Stimulated activated CD4-positive, alpha-beta T cell treated with anti-CD3 and anti-CD28 coated beads, TNF-alpha, amount 100 ng/mL, for 4 hours (primary cell): ENCODE measurements at regions not wholly inside any gene's neighbourhood (a gene's known extent, or its start where the extent isn't known, plus 50 kb on each side); places are given as distances from the start of the nearest gene placed in this dataset.
"Not testable (repeated sequence)": the region's sequence is repeated elsewhere in the genome, so short reads cannot be mapped to it uniquely, and the experiment has no call there.

Source experiments
- DNase-seq, 3 experiments: peaks; one replicate each; pipeline ENCODE4 v3.0.0-alpha.2; 2020; ENCODE audit warnings: low read depth in 3 of 3

GRCh38 chr5:130955041-130955440 is 210.0 kb downstream of the HINT1 start:
- no peak for DNase-seq

GRCh38 chr5:130954336-130954735 is 210.7 kb downstream of the HINT1 start:
- no peak for DNase-seq

DNA sequence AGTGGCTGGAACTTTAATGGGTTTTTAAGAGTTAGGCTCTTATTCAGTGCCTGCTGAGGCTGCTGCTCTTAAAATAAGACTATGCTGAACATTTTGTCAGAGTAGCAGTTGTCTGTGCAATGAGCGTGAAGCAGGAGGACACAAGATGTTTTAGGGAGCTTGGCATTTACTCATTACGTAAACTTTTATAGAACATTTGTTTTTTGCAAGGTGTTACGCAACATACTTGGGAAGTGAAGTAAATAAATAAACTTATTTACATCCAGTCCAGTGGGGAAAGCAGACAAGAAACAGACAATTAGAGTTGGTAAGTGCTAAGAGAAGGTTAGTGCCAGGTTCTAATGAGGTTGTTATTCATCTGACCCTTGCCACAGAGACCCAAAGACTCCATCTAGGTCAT is 226.0 kb downstream of the HINT1 start:
- no peak for DNase-seq

- DNase-seq: no peak
Observed at GRCh38 chr5:130937046-130937445, 228.0 kb downstream of the HINT1 start.

GRCh38 chr5:130923543-130924124 is 241.4 kb downstream of the HINT1 start:
- DNase-seq: no peak

DNA sequence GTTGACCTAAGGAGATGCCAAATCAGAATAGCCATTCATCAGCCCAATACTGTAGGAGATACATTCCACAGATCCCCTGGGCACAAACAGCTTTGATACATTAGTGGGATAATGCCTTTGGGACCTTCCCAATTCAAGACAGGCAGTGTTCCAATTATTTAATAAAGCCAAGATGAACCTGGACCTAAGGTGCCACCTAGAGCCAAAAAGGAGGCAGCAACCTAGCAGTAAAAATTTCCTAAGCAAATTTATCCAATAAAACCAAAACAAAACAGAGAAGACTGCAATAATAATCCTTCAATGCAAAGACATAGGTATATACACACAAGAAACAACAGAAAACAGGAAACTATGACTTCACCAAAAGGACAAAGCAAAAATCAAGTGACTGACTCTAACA is 253.0 kb downstream of the HINT1 start:
- DNase-seq: no peak

DNA sequence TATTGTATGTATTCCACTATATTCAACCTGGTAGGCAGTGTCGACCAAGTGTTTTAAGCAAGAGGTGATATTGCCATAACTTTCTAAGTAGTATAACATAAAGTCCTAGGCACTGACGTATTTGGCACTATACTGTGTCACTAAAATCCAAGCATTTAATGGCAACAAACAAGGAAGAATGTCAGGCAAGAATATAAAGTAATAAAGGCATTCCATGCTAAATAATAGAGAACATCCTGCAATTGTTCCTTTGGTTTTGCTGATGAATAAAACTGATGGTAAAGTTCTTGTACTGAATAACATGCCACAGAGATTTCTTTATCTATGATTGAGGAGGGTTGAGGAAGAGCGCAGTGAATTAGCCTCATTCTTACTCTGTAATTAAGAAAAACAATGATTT is 256.9 kb downstream of the HINT1 start:
- DNase-seq: no peak

DNA sequence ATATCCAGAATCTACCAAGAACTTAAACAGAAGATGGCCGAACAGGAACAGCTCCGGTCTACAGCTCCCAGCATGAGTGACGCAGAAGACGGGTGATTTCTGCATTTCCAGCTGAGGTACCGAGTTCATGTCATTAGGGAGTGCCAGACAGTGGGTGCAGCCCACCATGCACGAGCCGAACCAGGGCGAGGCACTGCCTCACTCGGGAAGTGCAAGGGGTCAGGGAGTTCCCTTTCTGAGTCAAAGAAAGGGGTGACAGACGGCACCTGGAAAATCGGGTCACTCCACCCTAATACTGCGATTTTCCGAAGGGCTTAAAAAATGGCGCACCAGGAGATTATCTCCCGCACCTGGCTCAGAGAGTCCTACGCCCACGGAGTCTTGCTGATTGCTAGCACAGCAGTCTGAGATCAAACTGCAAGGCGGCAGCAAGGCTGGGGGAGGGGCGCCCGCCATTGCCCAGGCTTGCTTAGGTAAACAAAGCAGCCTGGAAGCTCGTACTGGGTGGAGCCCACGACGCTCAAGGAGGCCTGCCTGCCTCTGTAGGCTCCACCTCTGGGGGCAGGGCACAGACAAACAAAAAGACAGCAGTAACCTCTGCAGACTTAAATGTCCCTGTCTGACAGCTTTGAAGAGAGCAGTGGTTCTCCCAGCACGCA is 267.4 kb downstream of the HINT1 start:
- not testable (repeated sequence) for DNase-seq

DNA sequence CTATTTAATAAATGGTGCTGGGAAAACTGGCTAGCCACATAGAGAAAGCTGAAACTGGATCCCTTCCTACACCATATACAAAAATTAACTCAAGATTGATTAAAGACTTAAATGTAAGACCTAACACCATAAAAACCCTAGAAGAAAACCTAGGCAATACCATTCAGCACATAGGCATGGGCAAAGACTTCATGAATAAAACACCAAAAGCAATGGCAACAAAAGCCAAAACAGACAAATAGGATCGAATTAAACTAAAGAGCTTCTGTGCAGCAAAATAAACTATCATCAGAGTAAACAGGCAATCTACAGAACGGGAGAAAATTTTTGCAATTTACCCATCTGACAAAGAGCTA is 267.9 kb downstream of the HINT1 start:
- DNase-seq: not testable (repeated sequence)

DNA sequence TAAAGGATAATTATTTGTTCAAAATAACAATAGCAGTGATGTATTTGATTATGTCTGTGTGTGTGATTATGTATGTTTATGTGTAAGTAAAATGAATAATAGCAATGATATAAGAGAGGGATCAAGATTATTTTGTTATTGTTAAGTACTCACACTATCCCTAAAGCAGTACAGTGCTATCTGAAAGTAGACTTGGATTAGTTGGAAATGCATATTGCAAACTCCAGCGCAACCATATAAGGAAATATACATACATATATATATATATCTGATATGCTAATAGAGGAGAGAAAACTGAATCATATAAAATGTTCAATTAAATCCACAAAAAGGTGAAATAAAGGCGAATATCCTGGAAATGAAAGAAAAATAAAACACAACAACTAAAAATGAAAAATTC is 268.4 kb downstream of the HINT1 start:
- DNase-seq: no peak

GRCh38 chr5:130893006-130893405 is 272.1 kb downstream of the HINT1 start:
- no peak for DNase-seq

DNA sequence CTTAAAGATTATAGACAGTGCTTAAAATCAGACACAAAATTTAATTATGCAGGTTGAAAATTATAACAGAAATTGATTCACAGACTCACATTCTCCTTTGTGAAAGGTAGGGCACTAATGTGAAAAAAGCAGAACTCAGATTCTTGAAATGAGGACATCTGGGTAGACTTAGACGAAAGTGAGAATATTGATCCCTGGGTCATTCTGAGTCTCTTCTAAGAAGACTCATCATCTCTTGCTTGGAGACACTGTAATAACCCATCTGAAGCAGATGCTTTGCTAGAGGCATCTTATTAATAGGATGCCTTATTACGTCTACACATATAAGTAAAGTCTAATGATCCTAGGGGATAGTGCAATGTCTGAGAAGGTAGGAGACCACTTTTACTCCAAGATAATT is 274.4 kb downstream of the HINT1 start:
- no peak for DNase-seq

DNA sequence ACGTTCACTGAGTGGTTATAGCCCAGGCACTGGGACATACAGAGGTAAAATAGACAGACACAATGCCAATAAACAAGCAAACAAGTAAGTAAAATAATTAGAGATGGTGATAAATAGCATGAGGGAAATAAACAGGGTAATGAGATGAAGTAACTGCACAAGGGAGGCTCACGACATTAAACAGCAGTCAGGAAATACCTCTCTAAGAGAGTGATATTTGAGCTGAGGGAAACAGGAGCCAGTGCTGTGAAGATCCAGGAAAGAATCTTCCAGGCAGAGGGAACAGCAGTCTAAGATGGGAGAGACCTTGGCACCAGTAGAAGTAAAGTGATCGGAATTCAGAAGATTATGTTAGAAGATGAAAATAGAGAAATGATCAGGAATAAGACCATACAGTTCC is 279.4 kb downstream of the HINT1 start:
- no peak for DNase-seq

DNA sequence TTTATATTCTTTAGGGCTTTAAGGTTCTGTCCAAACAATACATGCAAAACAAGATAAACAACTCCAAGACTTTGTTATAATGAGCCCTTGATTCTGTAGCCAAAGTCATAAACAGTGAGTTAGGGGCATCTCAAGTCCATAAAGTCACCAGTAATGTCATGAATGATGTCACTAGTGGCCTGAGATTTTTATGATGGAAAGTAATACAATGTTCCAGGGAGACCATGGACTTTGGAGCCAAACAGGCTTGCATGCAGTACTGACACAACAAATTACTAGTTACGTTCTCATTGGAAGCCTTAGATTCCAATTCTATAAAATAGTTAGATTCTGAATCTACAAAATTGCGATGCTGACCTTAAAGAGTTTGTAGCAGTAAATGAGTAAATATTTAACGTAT is 280.0 kb downstream of the HINT1 start:
- DNase-seq: no peak

DNA sequence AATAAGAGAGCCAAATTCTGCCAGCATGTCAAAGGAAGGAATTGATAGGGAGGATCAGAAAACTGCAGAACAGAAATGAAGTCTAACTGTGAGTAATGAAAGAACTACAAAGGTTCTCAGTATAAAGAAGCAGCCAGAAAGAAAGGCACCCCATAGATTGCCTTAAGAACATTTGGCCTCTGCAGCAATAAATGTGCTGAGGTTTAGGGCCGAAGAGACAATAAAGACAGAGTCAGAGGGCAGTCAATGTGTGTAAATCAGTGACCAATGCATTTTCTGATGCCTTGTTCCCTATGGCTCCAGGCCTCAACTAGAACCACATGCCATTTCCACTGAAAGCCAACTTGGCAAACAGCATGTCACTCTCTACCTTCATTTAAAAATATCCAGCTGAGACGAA is 281.0 kb downstream of the HINT1 start:
- DNase-seq: no peak

- no peak for DNase-seq
Observed at GRCh38 chr5:130875656-130876055, 289.4 kb downstream of the HINT1 start.

- DNase-seq: no peak
Observed at GRCh38 chr5:130874861-130875417, 290.1 kb downstream of the HINT1 start.

GRCh38 chr5:130871346-130872086 is 293.5 kb downstream of the HINT1 start:
- peak in 2 of 3 experiments; percentile 3 to 14 for DNase-seq

GRCh38 chr5:130870691-130871090 is 294.4 kb downstream of the HINT1 start:
- DNase-seq: no peak

GRCh38 chr5:130868186-130868840 is 296.7 kb downstream of the HINT1 start:
- no peak for DNase-seq

DNA sequence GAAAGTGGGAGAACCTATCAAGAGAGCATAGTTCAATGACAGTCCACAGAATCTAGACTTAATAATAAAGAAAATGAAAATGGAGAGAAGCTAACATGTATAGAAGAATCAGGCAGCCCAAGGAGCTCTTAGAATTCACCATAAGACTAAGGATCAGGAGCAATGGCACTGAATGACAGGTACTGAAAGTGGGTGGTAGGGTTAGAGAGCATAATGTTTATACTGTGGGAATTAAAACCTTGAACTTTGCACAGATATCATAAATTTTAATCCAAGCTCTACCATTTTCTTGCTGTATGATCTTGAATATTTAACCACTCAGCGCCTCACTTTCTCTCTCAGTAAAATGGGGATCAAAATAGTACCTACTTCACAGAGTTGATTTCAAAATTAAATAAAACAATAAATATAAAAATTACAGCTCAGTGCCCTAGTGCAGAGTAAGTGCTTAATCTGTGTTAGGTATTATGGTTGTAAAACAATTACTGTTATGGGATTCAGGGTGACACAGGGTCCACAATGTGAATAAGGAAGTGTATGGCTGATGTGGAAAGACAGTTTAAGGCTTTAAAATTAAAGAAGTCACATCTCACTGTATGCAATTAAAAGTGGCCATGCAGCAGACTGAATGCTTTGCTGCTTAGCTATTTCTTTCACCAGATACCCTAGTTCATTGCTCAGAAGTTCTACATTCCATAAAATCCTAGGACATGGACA is 319.8 kb downstream of the HINT1 start:
- no peak for DNase-seq
